SK-N-SH (cell line): ENCODE measurements at regions not wholly inside any gene's neighbourhood (a gene's known extent, or its start where the extent isn't known, plus 50 kb on each side); places are given as distances from the start of the nearest gene placed in this dataset.

Experiments
- CTCF ChIA-PET: fragments of 300-600, 350-600 bp; formaldehyde crosslinking; extraction: SDS; loops from one replicate; lab custom pipeline; 2021; lab: Yijun Ruan, JAX
- POLR2A ChIA-PET: fragments of 350-600 bp; sonication (Branson Sonifier 250); formaldehyde crosslinking; extraction: SDS; loops from one replicate; lab custom pipeline; 2020; ENCODE audit warnings: antibody characterized with exemption, inconsistent platforms; lab: Yijun Ruan, JAX
- DNase-seq: peaks from one replicate; pipeline ENCODE4 v3.0.0; 2012
- H2AFZ ChIP-seq: fragments of 200-600 bp; sonication (generic); 2 replicates; pipeline ENCODE4 v1.8.1; 2016; ENCODE audit warnings: antibody characterized with exemption, mild to moderate bottlenecking, low read depth
- H3F3A ChIP-seq: fragments of 200-600 bp; sonication (generic); replicated peaks from 2 replicates; pipeline ENCODE3; 2016; ENCODE audit warnings: antibody characterized with exemption, mild to moderate bottlenecking; ENCODE audit not compliant: insufficient read depth
- H3K27ac ChIP-seq, 2 experiments: fragments of 200-500 bp in 1 of 2; fragments of 200-600 bp in 1 of 2; sonication (Bioruptor generic) in 1 of 2; sonication (generic), shearing (Covaris generic) in 1 of 2; 2 replicates each; pipeline versions ENCODE4 v1.5.1 to v1.6.1; 2014 to 2016; ENCODE audit warnings: low read depth in 2 of 2, inconsistent platforms in 1 of 2, low read length in 1 of 2, mild to moderate bottlenecking in 1 of 2, mixed read lengths in 1 of 2
- H3K27me3 ChIP-seq: fragments of 200-600 bp; sonication (generic), shearing (Covaris generic); 2 replicates; pipeline ENCODE4 v1.6.1; 2016; ENCODE audit warnings: mixed run types; ENCODE audit not compliant: insufficient read depth
- H3K36me3 ChIP-seq, 2 experiments: fragments of 200-500 bp in 1 of 2; fragments of 200-600 bp in 1 of 2; sonication (Bioruptor generic) in 1 of 2; sonication (generic) in 1 of 2; replicated peaks in 1 of 2; 2 replicates each; pipeline versions ENCODE3 to v1.5.1; 2014 to 2016; ENCODE audit warnings: low read length in 1 of 2, mild to moderate bottlenecking in 1 of 2; ENCODE audit not compliant: insufficient read depth in 2 of 2, control insufficient read depth in 1 of 2
- H3K4me1 ChIP-seq, 2 experiments: fragments of 200-500 bp in 1 of 2; fragments of 200-600 bp in 1 of 2; sonication (Bioruptor generic) in 1 of 2; sonication (generic), shearing (Covaris generic) in 1 of 2; 2 replicates each; pipeline versions ENCODE4 v1.5.1 to v1.6.1; 2014 to 2016; ENCODE audit warnings: low read depth in 1 of 2, low read length in 1 of 2, mixed run types in 1 of 2; ENCODE audit not compliant: insufficient read depth in 2 of 2, control insufficient read depth in 1 of 2
- H3K4me2 ChIP-seq: fragments of 200-600 bp; sonication (generic), shearing (Covaris generic); 2 replicates; pipeline ENCODE4 v1.6.1; 2017; ENCODE audit warnings: mixed run types
- H3K4me3 ChIP-seq, 2 experiments: fragments of 200-500 bp in 1 of 2; fragments of 200-600 bp in 1 of 2; sonication (Bioruptor generic) in 1 of 2; sonication (generic), shearing (Covaris generic) in 1 of 2; 2 replicates each; pipeline versions ENCODE4 v1.5.1 to v1.8.1; 2014 to 2016; ENCODE audit warnings: low read depth in 2 of 2, inconsistent platforms in 1 of 2, low read length in 1 of 2, mild to moderate bottlenecking in 1 of 2, mixed read lengths in 1 of 2, moderate library complexity in 1 of 2
- H3K79me2 ChIP-seq: fragments of 200-600 bp; sonication (generic); 2 replicates; pipeline ENCODE4 v1.8.1; 2017; ENCODE audit warnings: mild to moderate bottlenecking; ENCODE audit not compliant: insufficient read depth
- H3K9ac ChIP-seq: fragments of 200-600 bp; sonication (generic); 2 replicates; pipeline ENCODE4 v1.6.1; 2017; ENCODE audit warnings: mixed run types
- H3K9me2 ChIP-seq: fragments of 200-600 bp; sonication (generic); 2 replicates; pipeline ENCODE4 v1.6.1; 2017; ENCODE audit warnings: mixed run types
- H3K9me3 ChIP-seq: fragments of 200-600 bp; sonication (generic); 2 replicates; pipeline ENCODE4 v1.6.1; 2017; ENCODE audit warnings: mixed run types, mild to moderate bottlenecking, moderate library complexity
- H4K20me1 ChIP-seq: fragments of 200-600 bp; sonication (generic); 2 replicates; pipeline ENCODE4 v1.6.1; 2017; ENCODE audit warnings: mild to moderate bottlenecking, mixed run types; ENCODE audit not compliant: insufficient read depth
- CHD2 ChIP-seq: fragments of 150-350 bp; IDR thresholded peaks from 2 replicates; pipeline ENCODE4 v1.6.1; 2018; ENCODE audit warnings: low read length; ENCODE audit not compliant: partially characterized antibody
- ELF1 ChIP-seq: IDR thresholded peaks from 2 replicates; pipeline ENCODE4 v1.4.0; 2012
- EP300 ChIP-seq, 2 experiments: IDR thresholded peaks; 2 replicates each; pipeline versions ENCODE4 v1.4.0 to v1.6.1; 2012; ENCODE audit warnings: borderline replicate concordance in 1 of 2, low read depth in 1 of 2, low read length in 1 of 2
- EZH2phosphoT487 ChIP-seq: fragments of 200-600 bp; sonication (generic); IDR thresholded peaks from 2 replicates; pipeline ENCODE4 v1.6.1; 2017; ENCODE audit warnings: low read depth, mixed run types, mild to moderate bottlenecking, antibody characterized with exemption, moderate library complexity, borderline replicate concordance
- GABPA ChIP-seq: IDR thresholded peaks from 2 replicates; pipeline ENCODE4 v1.4.0; 2012; ENCODE audit warnings: low read depth, mild to moderate bottlenecking
- GATA2 ChIP-seq: sonication (generic); formaldehyde crosslinking; IDR thresholded peaks from 2 replicates; pipeline ENCODE4 v1.5.0; 2020; ENCODE audit warnings: mild to moderate bottlenecking, missing genetic modification reagents
- MEF2A ChIP-seq: IDR thresholded peaks from 2 replicates; pipeline ENCODE4 v1.4.0; 2012; ENCODE audit warnings: low read depth, borderline replicate concordance
- MXI1 ChIP-seq: IDR thresholded peaks from 2 replicates; pipeline ENCODE4 v1.6.1; 2012; ENCODE audit warnings: mild to moderate bottlenecking, low read depth, low read length, improper control_type of control experiment
- RXRA ChIP-seq: IDR thresholded peaks from 2 replicates; pipeline ENCODE4 v1.4.0; 2012; ENCODE audit warnings: low read depth, mild to moderate bottlenecking, borderline replicate concordance
- TAF1 ChIP-seq: IDR thresholded peaks from 2 replicates; pipeline ENCODE4 v1.6.1; 2012; ENCODE audit warnings: low read depth, mild to moderate bottlenecking, low read length, moderate library complexity, borderline replicate concordance
- TCF12 ChIP-seq: IDR thresholded peaks from 2 replicates; pipeline ENCODE4 v1.4.0; 2012
- TEAD4 ChIP-seq: IDR thresholded peaks from 2 replicates; pipeline ENCODE4 v1.4.0; 2012; ENCODE audit warnings: mild to moderate bottlenecking, borderline replicate concordance; ENCODE audit not compliant: insufficient read depth
- YY1 ChIP-seq: IDR thresholded peaks from 2 replicates; pipeline ENCODE4 v1.4.0; 2012; ENCODE audit warnings: low read depth, mild to moderate bottlenecking
- WGBS: methylation state at CpG from one replicate; pipeline ENCODE4 v1.1.6; 2017; ENCODE audit warnings: low lambda C conversion rate; 5-methylcytosine and 5-hydroxymethylcytosine counted together
- TF ChIP-seq, protein P1 (sequence below): fragments of 150-350 bp; IDR thresholded peaks from 2 replicates; pipeline ENCODE4 v1.6.1; 2016; ENCODE audit warnings: mild to moderate bottlenecking, low read depth, low read length
- TF ChIP-seq, protein P2 (sequence below): IDR thresholded peaks from 2 replicates; pipeline ENCODE4 v1.4.0; 2012; ENCODE audit warnings: low read depth, borderline replicate concordance
- TF ChIP-seq, protein P3 (sequence below): fragments of 200-600 bp; sonication (generic); IDR thresholded peaks from 2 replicates; pipeline ENCODE4 v1.6.1; 2017; ENCODE audit warnings: antibody characterized with exemption, mild to moderate bottlenecking, moderate library complexity
- TF ChIP-seq, protein P4 (sequence below): IDR thresholded peaks from 2 replicates; pipeline ENCODE4 v1.4.0; 2012; ENCODE audit warnings: low read depth
- TF ChIP-seq, protein P5 (sequence below): IDR thresholded peaks from 2 replicates; pipeline ENCODE4; 2012

DNA sequence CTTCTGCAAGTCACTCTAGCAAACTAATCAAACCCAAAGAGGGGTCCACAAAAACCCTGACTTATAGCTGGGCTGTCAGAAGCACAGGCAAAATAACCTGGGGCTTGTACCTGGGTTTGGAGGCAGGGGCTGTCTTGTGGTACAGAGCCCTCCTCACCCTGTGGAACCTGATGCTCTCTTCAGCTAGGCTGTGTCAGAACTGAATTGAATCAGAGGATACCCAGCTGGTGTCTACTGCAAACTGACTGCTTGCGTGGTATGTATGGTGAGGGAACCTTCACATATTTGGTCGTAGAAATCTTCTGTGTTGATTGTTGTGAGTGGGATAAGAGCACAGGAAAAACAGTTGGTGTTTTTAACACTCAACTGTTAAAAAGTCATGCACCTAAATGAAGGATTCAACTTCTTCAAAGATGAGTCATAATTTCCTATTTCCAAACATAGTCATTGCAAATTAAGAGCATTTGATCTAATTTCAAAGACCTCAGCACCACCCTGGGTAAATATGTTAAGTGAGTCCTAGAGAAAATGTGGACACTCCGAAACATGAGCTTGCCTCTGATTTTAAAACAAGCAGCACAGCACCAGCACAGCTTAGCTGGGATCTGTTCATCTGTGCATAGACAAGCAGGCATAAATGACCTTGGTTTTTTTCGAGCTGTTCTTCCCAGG lies 840.2 kb downstream of the UQCRFS1 start:
- no peak overlapping the region for H3K27ac ChIP-seq
- DNase-seq: no peak
- no peak overlapping the region for H3K4me3 ChIP-seq
- ChIA-PET POLR2A (no interaction called here), CTCF (no interaction called here)
- 0% methylated on average over 4 of the region's 4 CpGs for WGBS
- TF ChIP-seq MXI1 (no peak), EZH2phosphoT487 (no peak), ELF1 (no peak), TAF1 (no peak), TEAD4 (no peak), GATA2 (no peak)
- TF ChIP-seq, protein P1, sequence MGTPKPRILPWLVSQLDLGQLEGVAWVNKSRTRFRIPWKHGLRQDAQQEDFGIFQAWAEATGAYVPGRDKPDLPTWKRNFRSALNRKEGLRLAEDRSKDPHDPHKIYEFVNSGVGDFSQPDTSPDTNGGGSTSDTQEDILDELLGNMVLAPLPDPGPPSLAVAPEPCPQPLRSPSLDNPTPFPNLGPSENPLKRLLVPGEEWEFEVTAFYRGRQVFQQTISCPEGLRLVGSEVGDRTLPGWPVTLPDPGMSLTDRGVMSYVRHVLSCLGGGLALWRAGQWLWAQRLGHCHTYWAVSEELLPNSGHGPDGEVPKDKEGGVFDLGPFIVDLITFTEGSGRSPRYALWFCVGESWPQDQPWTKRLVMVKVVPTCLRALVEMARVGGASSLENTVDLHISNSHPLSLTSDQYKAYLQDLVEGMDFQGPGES: no peak
- no peaks in the 10 kb centered on the region for H3K4me1 ChIP-seq
- no peaks in the 10 kb centered on the region for H3F3A ChIP-seq
- no peaks in the 10 kb centered on the region for H3K79me2 ChIP-seq
- H2AFZ ChIP-seq: no peak overlapping the region
- H3K9me2 ChIP-seq: no peaks in the 10 kb centered on the region
- H3K4me2 ChIP-seq: no peak overlapping the region
- H3K9me3 ChIP-seq: no peaks in the 10 kb centered on the region
- H3K36me3 ChIP-seq: no peaks in the 10 kb centered on the region
- H3K9ac ChIP-seq: no peak overlapping the region
- no peaks in the 10 kb centered on the region for H3K27me3 ChIP-seq
- 0 out of 2 replicates have a peak, but pooled peaks cover 3% of the 10 kb centered on the region for H4K20me1 ChIP-seq

DNA sequence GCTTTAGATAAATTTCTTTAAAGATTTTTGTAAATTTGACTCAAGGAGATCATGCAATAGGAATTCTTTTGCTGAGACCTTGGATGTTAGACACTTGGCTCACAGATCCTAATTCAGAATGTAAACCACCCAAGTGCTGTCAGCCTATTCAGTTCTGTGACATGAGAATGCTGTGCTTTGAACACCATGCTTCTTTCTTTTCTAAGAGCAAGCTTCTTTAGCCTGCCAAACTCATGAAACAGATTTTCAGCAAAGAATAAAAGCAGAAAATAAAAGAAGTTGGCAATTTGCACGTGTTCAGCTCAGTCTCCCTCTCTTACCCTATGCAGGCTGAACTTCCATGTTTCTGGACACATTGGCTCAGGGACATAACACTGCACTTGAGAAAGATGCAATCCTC lies 845.8 kb downstream of the UQCRFS1 start:
- H3K27me3 ChIP-seq: no peaks in the 10 kb centered on the region
- H3K9ac ChIP-seq: no peak overlapping the region
- no peak overlapping the region for H3K4me3 ChIP-seq
- H3K4me1 ChIP-seq: no peaks in the 10 kb centered on the region
- no peaks in the 10 kb centered on the region for H3K79me2 ChIP-seq
- WGBS: 0% methylated on average over 1 of the region's 1 CpG
- no peak overlapping the region for H3K27ac ChIP-seq
- 0 out of 2 replicates have a peak, but pooled peaks cover 3% of the 10 kb centered on the region for H4K20me1 ChIP-seq
- POLR2A ChIA-PET: no interaction called here
- H3F3A ChIP-seq: no peaks in the 10 kb centered on the region
- no peaks in the 10 kb centered on the region for H3K9me2 ChIP-seq
- CTCF ChIA-PET: no interaction called here
- no peaks in the 10 kb centered on the region for H3K9me3 ChIP-seq
- no peaks in the 10 kb centered on the region for H3K36me3 ChIP-seq
- no peak for DNase-seq
- TF ChIP-seq TCF12: no peak
- no peak for TF ChIP-seq EP300 (IDR thresholded peaks at IDR 0.05; ENCODE audit: borderline replicate concordance in 1 of 2, low read depth in 1 of 2, low read length in 1 of 2)
- TF ChIP-seq, protein P2, sequence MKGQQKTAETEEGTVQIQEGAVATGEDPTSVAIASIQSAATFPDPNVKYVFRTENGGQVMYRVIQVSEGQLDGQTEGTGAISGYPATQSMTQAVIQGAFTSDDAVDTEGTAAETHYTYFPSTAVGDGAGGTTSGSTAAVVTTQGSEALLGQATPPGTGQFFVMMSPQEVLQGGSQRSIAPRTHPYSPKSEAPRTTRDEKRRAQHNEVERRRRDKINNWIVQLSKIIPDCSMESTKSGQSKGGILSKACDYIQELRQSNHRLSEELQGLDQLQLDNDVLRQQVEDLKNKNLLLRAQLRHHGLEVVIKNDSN: no peak
- no peak for TF ChIP-seq RXRA
- TF ChIP-seq, protein P3, sequence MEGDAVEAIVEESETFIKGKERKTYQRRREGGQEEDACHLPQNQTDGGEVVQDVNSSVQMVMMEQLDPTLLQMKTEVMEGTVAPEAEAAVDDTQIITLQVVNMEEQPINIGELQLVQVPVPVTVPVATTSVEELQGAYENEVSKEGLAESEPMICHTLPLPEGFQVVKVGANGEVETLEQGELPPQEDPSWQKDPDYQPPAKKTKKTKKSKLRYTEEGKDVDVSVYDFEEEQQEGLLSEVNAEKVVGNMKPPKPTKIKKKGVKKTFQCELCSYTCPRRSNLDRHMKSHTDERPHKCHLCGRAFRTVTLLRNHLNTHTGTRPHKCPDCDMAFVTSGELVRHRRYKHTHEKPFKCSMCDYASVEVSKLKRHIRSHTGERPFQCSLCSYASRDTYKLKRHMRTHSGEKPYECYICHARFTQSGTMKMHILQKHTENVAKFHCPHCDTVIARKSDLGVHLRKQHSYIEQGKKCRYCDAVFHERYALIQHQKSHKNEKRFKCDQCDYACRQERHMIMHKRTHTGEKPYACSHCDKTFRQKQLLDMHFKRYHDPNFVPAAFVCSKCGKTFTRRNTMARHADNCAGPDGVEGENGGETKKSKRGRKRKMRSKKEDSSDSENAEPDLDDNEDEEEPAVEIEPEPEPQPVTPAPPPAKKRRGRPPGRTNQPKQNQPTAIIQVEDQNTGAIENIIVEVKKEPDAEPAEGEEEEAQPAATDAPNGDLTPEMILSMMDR: no peak
- no peak for TF ChIP-seq YY1
- no peak for TF ChIP-seq CHD2
- TF ChIP-seq GATA2: no peak
- TF ChIP-seq MEF2A: no peak
- TF ChIP-seq, protein P4, sequence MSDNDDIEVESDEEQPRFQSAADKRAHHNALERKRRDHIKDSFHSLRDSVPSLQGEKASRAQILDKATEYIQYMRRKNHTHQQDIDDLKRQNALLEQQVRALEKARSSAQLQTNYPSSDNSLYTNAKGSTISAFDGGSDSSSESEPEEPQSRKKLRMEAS: no peak
- TF ChIP-seq, protein P5, sequence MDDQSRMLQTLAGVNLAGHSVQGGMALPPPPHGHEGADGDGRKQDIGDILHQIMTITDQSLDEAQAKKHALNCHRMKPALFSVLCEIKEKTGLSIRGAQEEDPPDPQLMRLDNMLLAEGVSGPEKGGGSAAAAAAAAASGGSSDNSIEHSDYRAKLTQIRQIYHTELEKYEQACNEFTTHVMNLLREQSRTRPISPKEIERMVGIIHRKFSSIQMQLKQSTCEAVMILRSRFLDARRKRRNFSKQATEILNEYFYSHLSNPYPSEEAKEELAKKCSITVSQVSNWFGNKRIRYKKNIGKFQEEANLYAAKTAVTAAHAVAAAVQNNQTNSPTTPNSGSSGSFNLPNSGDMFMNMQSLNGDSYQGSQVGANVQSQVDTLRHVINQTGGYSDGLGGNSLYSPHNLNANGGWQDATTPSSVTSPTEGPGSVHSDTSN: no peak
- TF ChIP-seq GABPA: no peak
- H3K4me2 ChIP-seq: no peak overlapping the region
- H2AFZ ChIP-seq: no peak overlapping the region
